ENCODE measurements at regions not wholly inside any gene's neighbourhood (a gene's known extent, or its start where the extent isn't known, plus 50 kb on each side); places are given as distances from the start of the nearest gene placed in this dataset.
"Not testable (repeated sequence)": the region's sequence is repeated elsewhere in the genome, so short reads cannot be mapped to it uniquely, and the experiment has no call there.

- no peak for DNase-seq
Measured at GRCh38 chr19:37303591-37304171, 67.2 kb upstream of the ZNF527 start.

- DNase-seq: no peak
Measured at GRCh38 chr19:37304190-37304883, 66.6 kb upstream of the ZNF527 start.

- no peak for DNase-seq
Measured at GRCh38 chr19:37304884-37305255, 66.0 kb upstream of the ZNF527 start.

- no peak for DNase-seq
Measured at GRCh38 chr19:37306383-37306963, 64.4 kb upstream of the ZNF527 start.

- no peak for DNase-seq
Measured at GRCh38 chr19:37309834-37310575, 60.9 kb upstream of the ZNF527 start.

GRCh38 chr19:37312531-37313334 lies 58.2 kb upstream of the ZNF527 start:
- DNase-seq: peak; percentile 12

- DNase-seq: no peak
Measured at GRCh38 chr19:37313335-37313627, 57.6 kb upstream of the ZNF527 start.

- DNase-seq: peak; percentile 97
Measured at GRCh38 chr19:37317403-37318209, 53.3 kb upstream of the ZNF527 start.

GRCh38 chr19:37320988-37321387 lies 49.9 kb upstream of the ZNF527 start:
- DNase-seq: not testable (repeated sequence)
